ENCODE measurements at regions not wholly inside any gene's neighbourhood (a gene's known extent, or its start where the extent isn't known, plus 50 kb on each side); places are given as distances from the start of the nearest gene placed in this dataset.

DNA sequence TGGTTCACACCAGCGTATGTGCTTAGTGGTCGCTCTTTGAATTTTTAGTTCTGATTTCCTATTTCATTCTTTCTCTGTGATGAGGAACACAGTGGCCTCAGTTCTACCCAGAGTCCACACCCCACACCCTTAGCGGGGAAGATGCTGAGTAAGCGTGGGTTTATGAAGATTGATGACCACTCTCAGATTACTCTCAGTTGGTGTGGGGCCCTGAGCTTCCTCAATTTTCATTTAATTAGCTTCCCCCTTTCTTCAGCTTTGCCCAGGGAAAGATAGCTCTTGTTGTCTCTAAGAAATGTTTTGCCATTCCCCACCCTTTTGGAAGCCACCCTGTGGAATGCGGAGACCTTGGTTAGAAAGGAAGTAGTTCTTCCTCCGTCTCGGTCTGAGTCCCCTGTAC lies 299.9 kb upstream of the PROX1 start:
- DNase-seq (ENCODE audit: low spot score): no peak
- TF ChIP-seq, protein P1, sequence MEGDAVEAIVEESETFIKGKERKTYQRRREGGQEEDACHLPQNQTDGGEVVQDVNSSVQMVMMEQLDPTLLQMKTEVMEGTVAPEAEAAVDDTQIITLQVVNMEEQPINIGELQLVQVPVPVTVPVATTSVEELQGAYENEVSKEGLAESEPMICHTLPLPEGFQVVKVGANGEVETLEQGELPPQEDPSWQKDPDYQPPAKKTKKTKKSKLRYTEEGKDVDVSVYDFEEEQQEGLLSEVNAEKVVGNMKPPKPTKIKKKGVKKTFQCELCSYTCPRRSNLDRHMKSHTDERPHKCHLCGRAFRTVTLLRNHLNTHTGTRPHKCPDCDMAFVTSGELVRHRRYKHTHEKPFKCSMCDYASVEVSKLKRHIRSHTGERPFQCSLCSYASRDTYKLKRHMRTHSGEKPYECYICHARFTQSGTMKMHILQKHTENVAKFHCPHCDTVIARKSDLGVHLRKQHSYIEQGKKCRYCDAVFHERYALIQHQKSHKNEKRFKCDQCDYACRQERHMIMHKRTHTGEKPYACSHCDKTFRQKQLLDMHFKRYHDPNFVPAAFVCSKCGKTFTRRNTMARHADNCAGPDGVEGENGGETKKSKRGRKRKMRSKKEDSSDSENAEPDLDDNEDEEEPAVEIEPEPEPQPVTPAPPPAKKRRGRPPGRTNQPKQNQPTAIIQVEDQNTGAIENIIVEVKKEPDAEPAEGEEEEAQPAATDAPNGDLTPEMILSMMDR (IDR thresholded peaks at IDR 0.05; ENCODE audit: borderline replicate concordance, control extremely low read depth, extremely low read depth, insufficient read depth, missing control alignments): no peak
- in situ Hi-C loops (cut with MboI; ENCODE audit: low sequenced_read_pairs, unreplicated experiment): no loop called here

DNA sequence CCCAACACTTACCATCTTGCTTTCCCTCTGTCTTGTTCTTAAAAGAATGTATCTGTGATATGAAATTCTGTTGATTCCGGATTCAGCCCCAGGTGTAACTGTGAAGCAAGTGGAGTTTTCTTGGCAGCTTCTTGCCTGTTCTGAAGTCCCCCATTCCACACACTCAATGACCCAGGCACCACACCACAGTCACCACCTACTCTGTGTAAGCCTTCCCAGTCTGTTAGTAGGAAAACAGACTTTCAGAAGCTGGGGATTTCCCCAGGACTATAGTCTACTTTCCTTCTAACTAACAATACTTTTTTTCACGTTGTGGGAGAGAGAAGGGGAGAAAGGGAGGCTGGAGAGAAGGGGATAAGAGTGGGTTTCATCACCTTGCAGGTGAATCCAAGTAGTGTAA lies 299.1 kb upstream of the PROX1 start:
- in situ Hi-C loops (cut with MboI; ENCODE audit: low sequenced_read_pairs, unreplicated experiment): no loop called here
- DNase-seq (ENCODE audit: low spot score): no peak
- TF ChIP-seq, protein P1 (IDR thresholded peaks at IDR 0.05; ENCODE audit: borderline replicate concordance, control extremely low read depth, extremely low read depth, insufficient read depth, missing control alignments): no peak

DNA sequence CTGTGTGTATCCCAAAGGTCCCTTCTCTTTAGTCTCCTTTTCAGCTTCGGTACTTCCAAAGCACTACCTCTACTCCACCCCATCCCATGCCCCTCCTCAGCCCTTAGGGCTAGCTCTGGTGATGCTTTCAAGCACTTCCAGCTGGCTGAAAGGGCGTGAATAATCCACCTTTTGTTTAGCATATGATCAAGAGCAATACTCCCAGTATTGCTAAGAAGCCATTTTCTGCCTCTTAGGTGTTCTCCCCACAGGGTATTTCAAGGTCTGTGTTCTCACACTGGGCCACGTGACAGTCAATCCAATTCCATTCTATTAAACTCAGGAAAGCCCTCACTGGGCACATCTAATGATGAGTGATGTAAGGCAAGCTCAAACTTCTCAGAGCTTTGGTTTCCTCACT lies 298.5 kb upstream of the PROX1 start:
- TF ChIP-seq, protein P1 (IDR thresholded peaks at IDR 0.05; ENCODE audit: borderline replicate concordance, control extremely low read depth, extremely low read depth, insufficient read depth, missing control alignments): no peak
- DNase-seq (ENCODE audit: low spot score): no peak
- in situ Hi-C loops (cut with MboI; ENCODE audit: low sequenced_read_pairs, unreplicated experiment): no loop called here

DNA sequence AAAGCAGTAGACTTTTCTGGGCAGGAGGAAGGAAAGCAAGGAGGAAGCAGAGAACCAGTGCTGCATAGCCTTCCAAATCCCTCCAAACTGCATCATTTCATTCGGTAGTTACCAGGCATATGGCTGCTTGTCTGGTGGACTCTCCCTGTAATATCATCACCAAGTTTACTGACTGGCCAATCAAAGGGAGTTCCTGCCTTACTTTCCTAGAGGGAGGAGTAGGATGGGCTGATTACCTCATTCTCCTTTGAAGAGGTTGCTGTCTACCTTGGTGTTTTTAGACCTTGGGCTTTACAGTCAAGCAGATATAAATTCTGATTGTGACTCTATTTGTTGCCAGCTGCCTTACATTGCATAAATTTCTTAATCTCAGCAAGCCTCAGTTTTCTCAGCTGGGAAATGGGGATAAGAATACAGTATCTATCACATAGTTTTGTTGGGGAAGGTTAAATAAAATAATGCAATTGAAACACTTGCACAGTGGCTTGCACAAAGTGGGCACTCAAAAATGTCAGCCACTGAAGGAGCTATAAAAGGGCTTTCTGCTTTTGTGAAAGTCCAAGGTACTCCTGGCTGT lies 297.3 kb upstream of the PROX1 start:
- no peak for DNase-seq (ENCODE audit: low spot score)
- in situ Hi-C loops (cut with MboI; ENCODE audit: low sequenced_read_pairs, unreplicated experiment): no loop called here
- TF ChIP-seq, protein P1 (IDR thresholded peaks at IDR 0.05; ENCODE audit: borderline replicate concordance, control extremely low read depth, extremely low read depth, insufficient read depth, missing control alignments): no peak

DNA sequence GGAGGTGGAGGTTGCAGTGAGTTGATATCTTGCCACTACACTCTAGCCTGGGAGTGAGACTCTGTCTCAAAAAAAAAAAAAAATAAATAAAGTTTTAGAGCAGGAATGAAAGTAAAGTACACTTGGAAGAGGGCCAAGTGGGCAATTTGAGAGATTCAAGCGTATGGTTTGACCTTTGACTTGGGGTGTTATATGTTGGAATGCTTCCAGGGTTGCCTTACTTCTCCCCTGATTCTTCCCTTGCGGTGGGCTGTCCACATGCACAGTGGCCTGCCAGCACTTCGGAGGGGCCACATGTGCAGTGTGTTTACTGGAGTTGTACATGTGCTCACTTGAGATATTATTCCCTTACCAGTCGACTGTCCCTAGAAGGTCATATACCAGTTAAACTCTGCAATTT lies 295.5 kb upstream of the PROX1 start:
- TF ChIP-seq, protein P1 (IDR thresholded peaks at IDR 0.05; ENCODE audit: borderline replicate concordance, control extremely low read depth, extremely low read depth, insufficient read depth, missing control alignments): no peak

DNA sequence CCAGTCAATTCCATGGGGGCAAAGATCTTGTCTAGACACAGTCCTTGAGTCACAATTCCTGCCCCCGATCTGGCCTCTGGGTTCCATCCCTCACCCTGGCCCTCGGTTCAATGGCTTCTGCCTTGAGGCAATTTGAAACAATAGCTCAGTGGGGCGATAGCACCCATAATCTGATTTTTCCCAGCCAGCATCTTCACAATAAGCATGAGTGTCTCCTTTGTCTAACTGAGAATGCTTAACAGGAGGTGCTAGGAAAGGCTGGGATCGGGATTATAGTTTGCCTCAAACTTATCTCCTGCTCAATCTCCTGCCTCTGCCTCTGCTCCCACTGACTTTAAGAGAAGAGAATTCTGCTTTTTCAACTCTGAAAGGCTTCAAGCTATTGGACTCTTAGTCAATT lies 293.9 kb upstream of the PROX1 start:
- no peak for DNase-seq (ENCODE audit: low spot score)
- TF ChIP-seq, protein P1 (IDR thresholded peaks at IDR 0.05; ENCODE audit: borderline replicate concordance, control extremely low read depth, extremely low read depth, insufficient read depth, missing control alignments): no peak
- in situ Hi-C loops (cut with MboI; ENCODE audit: low sequenced_read_pairs, unreplicated experiment): no loop called here

More for the DNA sequence above, 295.5 kb upstream of the PROX1 start:
- in situ Hi-C loops (cut with MboI; ENCODE audit: low sequenced_read_pairs, unreplicated experiment): no loop called here
- DNase-seq (ENCODE audit: low spot score): no peak
